Endothelial cell of umbilical vein (primary cell): ENCODE measurements at regions not wholly inside any gene's neighbourhood (a gene's known extent, or its start where the extent isn't known, plus 50 kb on each side); places are given as distances from the start of the nearest gene placed in this dataset.

ENCODE experiments used
- BruUV-seq: library from RNA; stranded (reverse); fragments of 400-500 nt; replicated peaks from 2 replicates; lab custom pipeline; 2021; lab: Mats Ljungman, UMichigan
- CTCF ChIA-PET: fragments of 300-600, 350-600 bp; sonication (Branson Sonifier 250); formaldehyde crosslinking; loops from one replicate; lab custom pipeline; 2021; ENCODE audit warnings: antibody characterized with exemption, inconsistent platforms; lab: Charles Lee
- POLR2A ChIA-PET: fragments of 300-600, 350-600 bp; sonication (Branson Sonifier 250); formaldehyde crosslinking; loops from one replicate; lab custom pipeline; 2021; ENCODE audit warnings: antibody characterized with exemption, inconsistent platforms; lab: Charles Lee
- DNase-seq: peaks from one replicate; pipeline ENCODE4 v3.0.0-alpha.2; 2011; ENCODE audit warnings: low read depth, low spot score
- FAIRE-seq: peaks from 2 replicates; lab custom pipeline; 2011; peaks lifted over from hg19 to GRCh38; lab: Jason Lieb, UNC
- H2AFZ ChIP-seq: 2 replicates; pipeline ENCODE4 v1.6.0; 2012; ENCODE audit warnings: low read depth, low read length, control low read depth, inconsistent platforms
- H3K27ac ChIP-seq: 2 replicates; pipeline ENCODE4 v1.5.1; 2011; ENCODE audit warnings: low read depth, mild to moderate bottlenecking, control low read depth, low read length, moderate library complexity; ENCODE audit not compliant: insufficient read depth
- H3K27me3 ChIP-seq, 2 experiments: 2 replicates each; pipeline versions ENCODE4 v1.6.0 to v1.6.1; 2011; ENCODE audit warnings: low read length in 2 of 2, mixed read lengths in 1 of 2; ENCODE audit not compliant: control insufficient read depth in 2 of 2, insufficient read depth in 2 of 2
- H3K36me3 ChIP-seq, 2 experiments: 2 replicates in 1 of 2; 3 replicates in 1 of 2; pipeline ENCODE4 v1.5.1; 2011; ENCODE audit warnings: low read length in 2 of 2, mild to moderate bottlenecking in 1 of 2, moderate library complexity in 1 of 2; ENCODE audit not compliant: control insufficient read depth in 2 of 2, insufficient read depth in 2 of 2; ENCODE audit errors: extremely low read depth in 1 of 2
- H3K4me1 ChIP-seq: 3 replicates; pipeline ENCODE4 v1.5.1; 2011; ENCODE audit warnings: mild to moderate bottlenecking, low read length; ENCODE audit not compliant: control insufficient read depth, insufficient read depth; ENCODE audit errors: extremely low read depth
- H3K4me2 ChIP-seq: 2 replicates; pipeline ENCODE4 v1.6.1; 2011; ENCODE audit warnings: low read length, control low read depth, mixed read lengths; ENCODE audit not compliant: insufficient read depth
- H3K4me3 ChIP-seq, 3 experiments: fragments of 200-600 bp in 1 of 3; sonication (generic), shearing (Covaris generic) in 1 of 3; replicated peaks in 1 of 3; 2 replicates each; pipeline ENCODE4 v1.5.1; 2011 to 2016; ENCODE audit warnings: control low read depth in 3 of 3, low read length in 3 of 3, mild to moderate bottlenecking in 2 of 3, inconsistent platforms in 1 of 3, low read depth in 1 of 3, moderate library complexity in 1 of 3; ENCODE audit not compliant: insufficient read depth in 1 of 3
- H3K79me2 ChIP-seq: 2 replicates; pipeline ENCODE4 v1.6.0; 2012; ENCODE audit warnings: low read length, inconsistent platforms; ENCODE audit not compliant: control insufficient read depth, insufficient read depth
- H3K9ac ChIP-seq: replicated peaks from 2 replicates; pipeline ENCODE3; 2011; ENCODE audit warnings: low read length, control low read depth; ENCODE audit not compliant: insufficient read depth; ENCODE audit errors: extremely low read depth
- H3K9me1 ChIP-seq: replicated peaks from 3 replicates; pipeline ENCODE4 v1.6.0; 2011; ENCODE audit warnings: mild to moderate bottlenecking, low read length; ENCODE audit not compliant: control insufficient read depth, insufficient read depth; ENCODE audit errors: extremely low read depth
- H3K9me3 ChIP-seq: replicated peaks from 2 replicates; pipeline ENCODE4 v1.5.1; 2012; ENCODE audit warnings: low read length, inconsistent platforms; ENCODE audit not compliant: control insufficient read depth, insufficient read depth
- H4K20me1 ChIP-seq: replicated peaks from 2 replicates; pipeline ENCODE3; 2011; ENCODE audit warnings: mild to moderate bottlenecking, low read length; ENCODE audit not compliant: control insufficient read depth, insufficient read depth; ENCODE audit errors: extremely low read depth
- CTCF ChIP-seq, 2 donors: IDR thresholded peaks; 1 replicate in 1 of 2; 2 replicates in 1 of 2; pipeline ENCODE4 v1.5.1; 2011; ENCODE audit warnings: low read length in 2 of 2, mild to moderate bottlenecking in 2 of 2, moderate library complexity in 2 of 2, control low read depth in 1 of 2, inconsistent platforms in 1 of 2, low read depth in 1 of 2; ENCODE audit not compliant: insufficient read depth in 1 of 2; ENCODE audit errors: extremely low read depth in 1 of 2
- EZH2 ChIP-seq: IDR thresholded peaks from 2 replicates; pipeline ENCODE4 v1.6.1; 2012; ENCODE audit warnings: borderline replicate concordance, low read depth, mild to moderate bottlenecking, moderate library complexity, low read length, inconsistent platforms; ENCODE audit not compliant: severe bottlenecking
- FOS ChIP-seq: IDR thresholded peaks from 2 replicates; pipeline ENCODE4 v1.6.1; 2011; ENCODE audit warnings: mild to moderate bottlenecking, low read length, moderate library complexity, borderline replicate concordance; ENCODE audit not compliant: insufficient read depth
- GATA2 ChIP-seq: IDR thresholded peaks from 2 replicates; pipeline ENCODE4 v1.7.0; 2011; ENCODE audit warnings: low read depth, mild to moderate bottlenecking, moderate library complexity, mixed read lengths, low read length; ENCODE audit not compliant: insufficient read length, insufficient read depth
- JUN ChIP-seq: IDR thresholded peaks from 2 replicates; pipeline ENCODE4 v1.6.1; 2011; ENCODE audit warnings: borderline replicate concordance, low read depth; ENCODE audit not compliant: insufficient read length, insufficient read depth
- MAX ChIP-seq: IDR thresholded peaks from 2 replicates; pipeline ENCODE4 v1.6.1; 2011; ENCODE audit not compliant: insufficient read depth, insufficient read length
- MYC ChIP-seq: IDR thresholded peaks from one replicate; pipeline ENCODE4 v1.6.1; 2011; ENCODE audit warnings: mild to moderate bottlenecking, low read depth, low read length
- POLR2A ChIP-seq: IDR thresholded peaks from 2 replicates; pipeline ENCODE4 v1.6.1; 2012; ENCODE audit warnings: low read depth, mild to moderate bottlenecking, control low read depth, low read length
- POLR2AphosphoS5 ChIP-seq: IDR thresholded peaks from 2 replicates; pipeline ENCODE4 v1.6.1; 2012; ENCODE audit warnings: low read depth, mild to moderate bottlenecking, control low read depth, low read length, moderate library complexity; ENCODE audit not compliant: insufficient read depth
- dilution Hi-C: fragments of 300-500 bp; cut with MboI; formaldehyde crosslinking; loops from one replicate; pipeline ENCODE4 v1.15.0; 2019; ENCODE audit warnings: low sequenced_read_pairs; ENCODE audit not compliant: extremely low pct_ligation_motif_present
- intact Hi-C: fragments of 100-400 bp; cut with micrococcal nuclease; formaldehyde crosslinking; loops from one replicate; pipeline ENCODE4 v1.10.0; 2022

GRCh38 chrY:20971371-20971770 is 215.5 kb downstream of the RPS4Y2 start:
- H3K4me2 ChIP-seq: no peak overlapping the region
- no peak overlapping the region for H3K4me3 ChIP-seq
- no peak overlapping the region for H2AFZ ChIP-seq
- ChIA-PET CTCF (no interaction called here), POLR2A (no interaction called here)
- no peaks in the 10 kb centered on the region for H3K27me3 ChIP-seq
- H3K27ac ChIP-seq: no peak overlapping the region
- H3K9me1 ChIP-seq: no peaks in the 10 kb centered on the region
- TF ChIP-seq GATA2: no peak
- TF ChIP-seq FOS: no peak
- TF ChIP-seq MAX: no peak
- no peak for TF ChIP-seq POLR2AphosphoS5
- TF ChIP-seq EZH2: no peak
- no peak for TF ChIP-seq CTCF (IDR thresholded peaks at IDR 0.05; ENCODE audit: extremely low read depth in 1 of 2, insufficient read depth in 1 of 2, low read depth in 1 of 2, low read length in 2 of 2)
- no peak for TF ChIP-seq MYC
- no peak for TF ChIP-seq JUN
- TF ChIP-seq POLR2A: no peak
- intact Hi-C loops (no loop called here), dilution Hi-C loops (no loop called here)
- H3K4me1 ChIP-seq: no peaks in the 10 kb centered on the region
- H3K36me3 ChIP-seq: no peaks in the 10 kb centered on the region
- FAIRE-seq (no peak), DNase-seq (no peak)
- H3K79me2 ChIP-seq: no peaks in the 10 kb centered on the region
- BruUV-seq: no TSS peak
- no peak overlapping the region for H3K9ac ChIP-seq
- no peaks in the 10 kb centered on the region for H3K9me3 ChIP-seq
- no peaks in the 10 kb centered on the region for H4K20me1 ChIP-seq
